ENCODE measurements at regions not wholly inside any gene's neighbourhood (a gene's known extent, or its start where the extent isn't known, plus 50 kb on each side); places are given as distances from the start of the nearest gene placed in this dataset.

DNA sequence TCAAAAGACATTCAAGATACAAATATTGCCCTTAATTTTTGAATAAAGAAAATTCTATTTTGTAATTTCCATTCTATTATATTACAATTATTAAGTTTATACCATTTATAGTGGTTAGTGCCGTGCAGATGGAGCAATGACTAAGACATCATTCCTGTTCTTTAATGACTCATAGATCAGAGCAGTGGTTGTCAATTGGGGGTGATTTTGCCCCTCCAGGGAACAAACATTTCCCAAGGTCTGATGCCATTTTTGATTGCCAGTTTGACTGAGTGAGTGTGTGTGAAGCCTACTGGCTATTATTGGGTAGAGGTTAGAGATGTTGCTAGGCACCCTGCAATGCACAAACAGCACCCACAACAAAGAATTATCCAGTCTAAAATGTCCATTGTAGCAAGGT lies 97.9 kb upstream of the DDIT4L start:
- H3K4me3 ChIP-seq = no peak overlapping the region
- no peaks in the 10 kb centered on the region for H3K4me1 ChIP-seq
- TF ChIP-seq, protein P1, sequence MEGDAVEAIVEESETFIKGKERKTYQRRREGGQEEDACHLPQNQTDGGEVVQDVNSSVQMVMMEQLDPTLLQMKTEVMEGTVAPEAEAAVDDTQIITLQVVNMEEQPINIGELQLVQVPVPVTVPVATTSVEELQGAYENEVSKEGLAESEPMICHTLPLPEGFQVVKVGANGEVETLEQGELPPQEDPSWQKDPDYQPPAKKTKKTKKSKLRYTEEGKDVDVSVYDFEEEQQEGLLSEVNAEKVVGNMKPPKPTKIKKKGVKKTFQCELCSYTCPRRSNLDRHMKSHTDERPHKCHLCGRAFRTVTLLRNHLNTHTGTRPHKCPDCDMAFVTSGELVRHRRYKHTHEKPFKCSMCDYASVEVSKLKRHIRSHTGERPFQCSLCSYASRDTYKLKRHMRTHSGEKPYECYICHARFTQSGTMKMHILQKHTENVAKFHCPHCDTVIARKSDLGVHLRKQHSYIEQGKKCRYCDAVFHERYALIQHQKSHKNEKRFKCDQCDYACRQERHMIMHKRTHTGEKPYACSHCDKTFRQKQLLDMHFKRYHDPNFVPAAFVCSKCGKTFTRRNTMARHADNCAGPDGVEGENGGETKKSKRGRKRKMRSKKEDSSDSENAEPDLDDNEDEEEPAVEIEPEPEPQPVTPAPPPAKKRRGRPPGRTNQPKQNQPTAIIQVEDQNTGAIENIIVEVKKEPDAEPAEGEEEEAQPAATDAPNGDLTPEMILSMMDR (IDR thresholded peaks at IDR 0.05) = no peak
- no peak overlapping the region for H3K27ac ChIP-seq
- no peaks in the 10 kb centered on the region for H3K9me3 ChIP-seq
- no peaks in the 10 kb centered on the region for H3K36me3 ChIP-seq
- no peaks in the 10 kb centered on the region for H3K27me3 ChIP-seq
- no peak for DNase-seq (ENCODE audit: low spot score in 2 of 2)
- intact Hi-C loops (cut with DNase I) = no loop called here

- intact Hi-C loops (cut with DNase I) = no loop called here
- TF ChIP-seq, protein P1 (IDR thresholded peaks at IDR 0.05) = no peak
- H3K27me3 ChIP-seq = no peaks in the 10 kb centered on the region
- no peaks in the 10 kb centered on the region for H3K36me3 ChIP-seq
- H3K4me1 ChIP-seq = no peaks in the 10 kb centered on the region
- no peak overlapping the region for H3K4me3 ChIP-seq
- no peak overlapping the region for H3K27ac ChIP-seq
- no peak for DNase-seq (ENCODE audit: low spot score in 2 of 2)
- H3K9me3 ChIP-seq = no peaks in the 10 kb centered on the region
Observed at GRCh38 chr4:100287534-100287933, 97.3 kb upstream of the DDIT4L start.

- H3K4me1 ChIP-seq = no peaks in the 10 kb centered on the region
- H3K9me3 ChIP-seq = no peaks in the 10 kb centered on the region
- intact Hi-C loops (cut with DNase I) = no loop called here
- H3K4me3 ChIP-seq = no peak overlapping the region
- DNase-seq (ENCODE audit: low spot score in 2 of 2) = no peak
- no peaks in the 10 kb centered on the region for H3K36me3 ChIP-seq
- TF ChIP-seq, protein P1 (IDR thresholded peaks at IDR 0.05) = no peak
- H3K27ac ChIP-seq = no peak overlapping the region
- H3K27me3 ChIP-seq = no peaks in the 10 kb centered on the region
Observed at GRCh38 chr4:100286636-100287035, 96.4 kb upstream of the DDIT4L start.

DNA sequence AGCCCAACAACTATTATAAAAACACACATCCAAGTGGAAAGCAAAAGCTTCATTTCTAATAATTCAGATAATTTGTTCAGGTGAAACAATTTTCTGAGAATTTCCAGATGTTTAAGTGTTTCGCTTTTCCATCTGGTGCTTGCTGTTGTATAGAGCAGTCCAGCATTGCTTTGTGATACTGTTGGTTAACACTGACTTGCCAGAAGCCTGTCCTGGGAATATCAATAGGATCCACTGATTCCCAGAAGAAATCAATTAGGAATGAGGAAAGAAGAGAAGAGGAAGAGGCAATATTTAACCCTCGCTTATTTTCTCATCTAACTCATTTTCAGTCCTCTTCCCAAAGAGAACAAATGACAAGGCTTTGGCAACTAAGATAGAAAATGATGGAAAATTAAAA lies 94.9 kb upstream of the DDIT4L start:
- H3K4me1 ChIP-seq = no peaks in the 10 kb centered on the region
- intact Hi-C loops (cut with DNase I) = no loop called here
- H3K27ac ChIP-seq = no peak overlapping the region
- no peak overlapping the region for H3K4me3 ChIP-seq
- H3K36me3 ChIP-seq = no peaks in the 10 kb centered on the region
- TF ChIP-seq, protein P1 (IDR thresholded peaks at IDR 0.05) = no peak
- no peaks in the 10 kb centered on the region for H3K27me3 ChIP-seq
- H3K9me3 ChIP-seq = no peaks in the 10 kb centered on the region
- no peak for DNase-seq (ENCODE audit: low spot score in 2 of 2)

DNA sequence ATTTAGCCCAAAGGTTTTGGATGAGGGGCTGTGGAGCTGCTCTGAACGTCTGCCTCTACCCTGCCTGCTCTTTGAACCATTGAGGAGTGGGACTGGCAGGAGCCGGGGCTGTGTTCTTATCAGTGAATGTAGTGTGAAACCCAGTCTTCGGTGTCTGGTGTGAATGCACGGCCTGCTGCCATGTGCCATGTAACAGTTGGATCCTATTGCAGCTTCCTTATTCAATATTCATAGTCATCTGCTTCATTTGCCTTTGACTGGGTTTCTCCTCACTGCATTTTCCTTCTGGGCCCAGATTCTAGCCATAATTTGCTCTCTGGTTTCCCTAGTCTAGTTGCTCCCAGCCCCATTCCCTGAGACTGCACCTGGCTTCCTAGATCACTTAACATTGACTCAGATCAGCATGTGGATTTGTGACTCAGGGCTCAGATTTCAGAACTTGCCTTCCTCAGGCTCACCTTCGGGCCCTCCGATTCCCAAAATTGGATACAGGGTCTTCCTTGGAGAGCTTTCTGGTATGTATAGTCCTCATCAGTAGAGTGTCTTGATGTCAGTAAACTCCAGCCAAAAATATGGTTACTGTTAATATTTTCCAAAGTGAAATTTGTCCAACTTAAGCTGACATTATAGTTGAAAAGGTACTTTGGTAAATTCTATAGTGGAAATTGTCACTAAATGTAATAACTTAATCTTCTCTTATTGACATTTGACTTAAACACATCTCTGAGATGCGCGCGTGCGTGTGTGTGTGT lies 94.0 kb upstream of the DDIT4L start:
- Histone ChIP-seq H3K36me3 (no peaks in the 10 kb centered on the region), H3K9me3 (no peaks in the 10 kb centered on the region), H3K27me3 (no peaks in the 10 kb centered on the region), H3K4me1 (no peaks in the 10 kb centered on the region), H3K27ac (no peak overlapping the region), H3K4me3 (no peak overlapping the region)
- no peak for DNase-seq (ENCODE audit: low spot score in 2 of 2)
- TF ChIP-seq, protein P1 (IDR thresholded peaks at IDR 0.05) = no peak
- intact Hi-C loops (cut with DNase I) = no loop called here

DNA sequence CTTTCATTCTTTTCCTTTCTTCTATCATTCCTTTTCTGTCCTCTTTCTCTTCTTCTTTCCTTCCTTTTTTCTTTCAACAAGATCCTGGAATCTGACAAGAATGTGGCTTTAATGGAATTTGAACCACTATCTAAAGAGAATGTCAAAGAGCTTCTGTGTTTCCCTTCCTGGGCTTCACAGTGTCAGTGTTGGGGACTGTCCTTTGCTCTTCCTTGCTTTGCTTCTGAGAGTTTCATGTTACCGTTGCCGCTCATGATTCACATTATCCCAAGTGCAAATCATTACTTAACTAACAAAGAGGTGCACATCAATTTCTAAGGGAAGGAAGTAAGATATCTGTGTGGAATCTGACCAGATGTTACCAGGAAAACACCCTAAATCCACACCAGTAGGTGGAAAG lies 90.5 kb upstream of the DDIT4L start:
- H3K9me3 ChIP-seq = no peaks in the 10 kb centered on the region
- H3K27ac ChIP-seq = no peak overlapping the region
- intact Hi-C loops (cut with DNase I) = no loop called here
- H3K36me3 ChIP-seq = no peaks in the 10 kb centered on the region
- no peak for DNase-seq (ENCODE audit: low spot score in 2 of 2)
- H3K27me3 ChIP-seq = no peaks in the 10 kb centered on the region
- TF ChIP-seq, protein P1 (IDR thresholded peaks at IDR 0.05) = no peak
- no peaks in the 10 kb centered on the region for H3K4me1 ChIP-seq
- no peak overlapping the region for H3K4me3 ChIP-seq

Measured in ascending aorta (tissue), 2 donors.